Peyer's patch (tissue), 4 donors: ENCODE measurements at regions not wholly inside any gene's neighbourhood (a gene's known extent, or its start where the extent isn't known, plus 50 kb on each side); places are given as distances from the start of the nearest gene placed in this dataset.

ENCODE experiments used
- DNase-seq, 3 donors: peaks; one replicate each; pipeline ENCODE4 v3.0.0-alpha.2; 2017 to 2019
- H3K27ac ChIP-seq, 4 donors: fragments of 200-600 bp; sonication (generic); one replicate each; pipeline ENCODE4 v1.5.1; 2016 to 2019
- H3K27me3 ChIP-seq, 2 donors: fragments of 200-600 bp; sonication (generic); one replicate each; pipeline ENCODE4 v1.5.1; 2019
- H3K36me3 ChIP-seq, 3 donors: fragments of 200-600 bp; sonication (generic); one replicate each; pipeline ENCODE4 v1.5.1; 2016 to 2019
- H3K4me1 ChIP-seq, 4 donors: fragments of 200-600 bp; sonication (generic); one replicate each; pipeline ENCODE4 v1.5.1; 2016 to 2019
- H3K4me3 ChIP-seq, 4 donors: fragments of 200-600 bp; sonication (generic); 1 replicate in 3 of 4; 2 replicates in 1 of 4; pipeline ENCODE4 v1.5.1; 2016 to 2019; ENCODE audit warnings: mild to moderate bottlenecking in 1 of 4
- H3K9me3 ChIP-seq, 4 donors: fragments of 200-600 bp; sonication (generic); one replicate each; pipeline ENCODE4 v1.5.1; 2016 to 2019; ENCODE audit warnings: mild to moderate bottlenecking in 1 of 4
- POLR2A ChIP-seq, 2 donors: fragments of 450-650 bp; IDR thresholded peaks; one replicate each; pipeline ENCODE4 v1.5.1; 2017; ENCODE audit warnings: antibody characterized with exemption in 2 of 2, mild to moderate bottlenecking in 2 of 2, moderate library complexity in 2 of 2
- TF ChIP-seq, protein P1 (sequence below), 6 experiments: fragments of 450-650 bp in 4 of 6; fragments of 200-600 bp in 2 of 6; sonication (generic) in 1 of 6; IDR thresholded peaks; one replicate each; pipeline ENCODE4 v1.5.1; 2017 to 2019; ENCODE audit warnings: antibody characterized with exemption in 6 of 6, mild to moderate bottlenecking in 3 of 6, moderate library complexity in 1 of 6

DNA sequence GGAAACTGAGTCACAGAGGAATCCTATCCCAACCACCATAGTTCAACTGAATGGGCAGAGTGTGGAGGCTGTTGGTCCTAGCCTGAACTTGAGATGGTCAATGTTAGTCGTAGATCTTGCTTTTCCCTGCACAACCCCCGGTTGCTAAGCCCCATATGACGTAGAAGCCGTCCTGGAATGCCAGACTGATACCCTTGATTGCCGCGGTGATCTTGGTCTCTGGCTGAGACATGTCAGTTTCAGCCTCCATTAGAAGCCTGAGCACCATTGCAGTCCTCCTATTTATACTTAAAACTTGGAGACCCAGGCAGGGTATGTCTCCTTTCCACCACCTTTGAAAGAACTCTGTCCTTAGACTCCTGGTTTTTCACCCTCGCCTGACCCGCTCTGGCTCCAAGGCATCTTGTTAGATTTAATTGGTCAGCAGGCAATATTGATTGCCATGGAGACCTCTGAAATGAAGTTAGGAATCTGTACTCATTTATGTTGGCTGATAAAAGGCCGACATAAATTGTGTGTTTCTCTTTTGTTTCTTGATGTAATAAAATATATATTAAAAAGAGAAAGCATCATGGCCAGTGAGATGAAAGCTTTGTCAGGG is 53.4 kb downstream of the RPLP1 start:
- no peaks in the 10 kb centered on the region for H3K27me3 ChIP-seq
- H3K4me1 ChIP-seq = no peaks in the 10 kb centered on the region
- H3K36me3 ChIP-seq = no peaks in the 10 kb centered on the region
- no peaks in the 10 kb centered on the region for H3K9me3 ChIP-seq
- H3K4me3 ChIP-seq = no peak overlapping the region
- no peak for DNase-seq
- TF ChIP-seq, protein P1, sequence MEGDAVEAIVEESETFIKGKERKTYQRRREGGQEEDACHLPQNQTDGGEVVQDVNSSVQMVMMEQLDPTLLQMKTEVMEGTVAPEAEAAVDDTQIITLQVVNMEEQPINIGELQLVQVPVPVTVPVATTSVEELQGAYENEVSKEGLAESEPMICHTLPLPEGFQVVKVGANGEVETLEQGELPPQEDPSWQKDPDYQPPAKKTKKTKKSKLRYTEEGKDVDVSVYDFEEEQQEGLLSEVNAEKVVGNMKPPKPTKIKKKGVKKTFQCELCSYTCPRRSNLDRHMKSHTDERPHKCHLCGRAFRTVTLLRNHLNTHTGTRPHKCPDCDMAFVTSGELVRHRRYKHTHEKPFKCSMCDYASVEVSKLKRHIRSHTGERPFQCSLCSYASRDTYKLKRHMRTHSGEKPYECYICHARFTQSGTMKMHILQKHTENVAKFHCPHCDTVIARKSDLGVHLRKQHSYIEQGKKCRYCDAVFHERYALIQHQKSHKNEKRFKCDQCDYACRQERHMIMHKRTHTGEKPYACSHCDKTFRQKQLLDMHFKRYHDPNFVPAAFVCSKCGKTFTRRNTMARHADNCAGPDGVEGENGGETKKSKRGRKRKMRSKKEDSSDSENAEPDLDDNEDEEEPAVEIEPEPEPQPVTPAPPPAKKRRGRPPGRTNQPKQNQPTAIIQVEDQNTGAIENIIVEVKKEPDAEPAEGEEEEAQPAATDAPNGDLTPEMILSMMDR (IDR thresholded peaks at IDR 0.05) = no peak
- TF ChIP-seq POLR2A (IDR thresholded peaks at IDR 0.05) = no peak
- no peak overlapping the region for H3K27ac ChIP-seq

DNA sequence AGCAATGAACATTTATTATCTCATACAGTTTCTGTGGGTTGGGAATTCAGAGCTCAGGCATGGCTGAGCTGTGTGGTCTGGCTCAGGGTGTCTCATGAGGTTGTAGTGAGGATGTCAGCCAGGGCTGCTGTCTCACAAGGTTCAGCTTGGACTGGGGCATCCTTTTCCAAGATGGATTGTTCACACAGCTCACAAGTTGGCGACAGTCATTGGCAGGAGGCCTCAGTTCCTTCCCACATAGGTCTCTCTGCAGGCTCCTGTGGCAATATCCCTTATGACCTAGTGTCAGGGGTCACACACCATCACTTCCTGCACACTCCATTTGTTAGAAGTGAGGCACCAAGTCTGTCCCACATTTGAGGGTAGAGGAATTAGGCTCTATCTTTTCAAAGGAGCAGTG is 56.0 kb downstream of the RPLP1 start:
- H3K4me1 ChIP-seq = no peaks in the 10 kb centered on the region
- no peak overlapping the region for H3K27ac ChIP-seq
- TF ChIP-seq, protein P1 (IDR thresholded peaks at IDR 0.05) = no peak
- no peak for TF ChIP-seq POLR2A (IDR thresholded peaks at IDR 0.05)
- no peak overlapping the region for H3K4me3 ChIP-seq
- no peak for DNase-seq
- H3K36me3 ChIP-seq = no peaks in the 10 kb centered on the region
- H3K9me3 ChIP-seq = no peaks in the 10 kb centered on the region
- H3K27me3 ChIP-seq = no peaks in the 10 kb centered on the region

DNA sequence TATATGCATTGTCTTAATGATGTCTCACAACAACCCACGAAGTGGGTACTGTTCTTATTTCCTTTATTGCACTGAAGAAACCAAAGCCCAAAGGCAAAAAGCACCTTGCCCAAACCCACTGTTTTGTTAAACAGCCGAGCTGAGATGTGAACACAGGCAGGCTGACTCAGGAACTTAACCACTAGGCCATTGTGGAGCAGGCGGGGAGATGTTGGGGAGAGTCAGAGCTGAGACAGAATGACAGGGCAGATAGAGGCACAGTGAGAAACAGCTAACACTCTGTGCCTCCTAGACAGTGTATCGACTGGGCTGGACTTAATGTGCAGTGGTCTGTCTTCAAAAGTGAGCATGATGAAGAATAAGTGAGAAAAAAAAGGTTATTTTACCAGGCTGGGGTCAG is 56.5 kb downstream of the RPLP1 start:
- Histone ChIP-seq H3K4me3 (no peak overlapping the region), H3K36me3 (no peaks in the 10 kb centered on the region), H3K4me1 (no peaks in the 10 kb centered on the region), H3K27ac (no peak overlapping the region), H3K27me3 (no peaks in the 10 kb centered on the region), H3K9me3 (no peaks in the 10 kb centered on the region)
- no peak for DNase-seq
- no peak for TF ChIP-seq POLR2A (IDR thresholded peaks at IDR 0.05)
- TF ChIP-seq, protein P1 (IDR thresholded peaks at IDR 0.05) = no peak

DNA sequence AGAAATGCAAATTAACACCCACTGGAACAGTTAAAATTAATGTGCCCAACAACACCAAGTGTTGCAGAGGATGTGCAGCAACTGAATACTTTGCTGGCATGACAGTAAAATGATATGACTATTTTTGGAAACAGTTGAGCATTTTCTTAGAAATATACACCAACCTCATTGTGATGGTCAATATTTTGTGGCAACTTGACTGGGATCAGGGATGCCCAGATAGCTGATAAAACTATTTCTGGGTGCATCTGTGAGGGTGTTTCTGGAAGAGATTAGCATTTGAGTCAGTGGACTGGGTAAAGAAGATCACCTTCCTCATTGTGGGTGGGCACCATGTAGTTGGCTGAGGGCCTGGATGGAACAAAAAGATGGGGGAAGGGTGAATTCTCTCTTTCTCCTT is 57.9 kb downstream of the RPLP1 start:
- no peak overlapping the region for H3K27ac ChIP-seq
- H3K9me3 ChIP-seq = no peaks in the 10 kb centered on the region
- no peak for DNase-seq
- no peaks in the 10 kb centered on the region for H3K4me1 ChIP-seq
- H3K4me3 ChIP-seq = no peak overlapping the region
- no peaks in the 10 kb centered on the region for H3K36me3 ChIP-seq
- H3K27me3 ChIP-seq = no peaks in the 10 kb centered on the region
- no peak for TF ChIP-seq POLR2A (IDR thresholded peaks at IDR 0.05)
- TF ChIP-seq, protein P1 (IDR thresholded peaks at IDR 0.05) = no peak

DNA sequence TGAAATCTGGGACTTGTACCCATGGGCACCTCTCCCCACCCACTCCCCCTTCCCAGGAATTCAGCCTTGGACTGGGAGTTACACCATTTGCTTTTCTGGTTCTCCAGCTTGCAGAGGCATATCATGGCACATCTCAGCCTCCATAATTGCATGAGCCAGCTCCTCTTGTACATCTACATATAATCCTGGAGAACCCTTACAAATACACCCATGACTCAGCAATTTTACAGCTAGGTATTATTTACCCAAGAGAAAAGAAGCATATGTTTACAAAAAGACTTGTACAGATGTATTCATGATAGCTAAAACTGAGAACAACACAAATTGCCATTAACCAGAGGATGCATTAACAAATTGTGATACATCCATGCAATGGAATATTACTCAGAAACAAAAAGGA is 58.4 kb downstream of the RPLP1 start:
- DNase-seq = no peak

More for the DNA sequence above, 58.4 kb downstream of the RPLP1 start:
- Histone ChIP-seq H3K4me1 (no peaks in the 10 kb centered on the region), H3K27me3 (no peaks in the 10 kb centered on the region), H3K4me3 (no peak overlapping the region), H3K36me3 (no peaks in the 10 kb centered on the region), H3K27ac (no peak overlapping the region), H3K9me3 (no peaks in the 10 kb centered on the region)
- TF ChIP-seq POLR2A (IDR thresholded peaks at IDR 0.05) = no peak
- TF ChIP-seq, protein P1 (IDR thresholded peaks at IDR 0.05) = no peak
